ENCODE measurements at regions not wholly inside any gene's neighbourhood (a gene's known extent, or its start where the extent isn't known, plus 50 kb on each side); places are given as distances from the start of the nearest gene placed in this dataset.

DNA sequence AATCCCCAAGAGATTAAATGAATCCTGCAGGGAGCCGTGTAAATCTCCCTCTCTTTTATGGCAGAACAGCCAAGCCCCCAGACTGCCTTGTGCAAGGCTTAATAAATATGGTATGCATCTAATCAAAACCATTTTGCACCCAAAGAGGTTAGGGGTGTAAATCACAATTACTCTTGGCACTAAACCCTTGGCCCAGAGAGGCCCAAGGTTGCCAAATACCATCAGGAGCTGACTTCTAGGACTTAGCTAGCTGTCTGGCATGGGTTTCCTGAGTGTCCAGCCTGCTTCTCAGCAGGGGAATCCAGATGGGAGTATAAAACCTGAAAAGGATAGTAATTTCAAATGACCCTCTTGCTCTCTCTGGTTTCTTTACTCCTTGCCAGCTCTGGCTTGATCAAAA is 610.4 kb downstream of the MED13L start:
- H3K27me3 ChIP-seq (ENCODE audit: control insufficient read depth, insufficient read depth, low read length): no peaks in the 10 kb centered on the region
- no peak for DNase-seq (ENCODE audit: low read depth)
- H3K4me3 ChIP-seq (ENCODE audit: low read depth, low read length): no peak overlapping the region
- H3K36me3 ChIP-seq (ENCODE audit: control insufficient read depth, insufficient read depth, low read length): no peaks in the 10 kb centered on the region
- TF ChIP-seq, protein P1, sequence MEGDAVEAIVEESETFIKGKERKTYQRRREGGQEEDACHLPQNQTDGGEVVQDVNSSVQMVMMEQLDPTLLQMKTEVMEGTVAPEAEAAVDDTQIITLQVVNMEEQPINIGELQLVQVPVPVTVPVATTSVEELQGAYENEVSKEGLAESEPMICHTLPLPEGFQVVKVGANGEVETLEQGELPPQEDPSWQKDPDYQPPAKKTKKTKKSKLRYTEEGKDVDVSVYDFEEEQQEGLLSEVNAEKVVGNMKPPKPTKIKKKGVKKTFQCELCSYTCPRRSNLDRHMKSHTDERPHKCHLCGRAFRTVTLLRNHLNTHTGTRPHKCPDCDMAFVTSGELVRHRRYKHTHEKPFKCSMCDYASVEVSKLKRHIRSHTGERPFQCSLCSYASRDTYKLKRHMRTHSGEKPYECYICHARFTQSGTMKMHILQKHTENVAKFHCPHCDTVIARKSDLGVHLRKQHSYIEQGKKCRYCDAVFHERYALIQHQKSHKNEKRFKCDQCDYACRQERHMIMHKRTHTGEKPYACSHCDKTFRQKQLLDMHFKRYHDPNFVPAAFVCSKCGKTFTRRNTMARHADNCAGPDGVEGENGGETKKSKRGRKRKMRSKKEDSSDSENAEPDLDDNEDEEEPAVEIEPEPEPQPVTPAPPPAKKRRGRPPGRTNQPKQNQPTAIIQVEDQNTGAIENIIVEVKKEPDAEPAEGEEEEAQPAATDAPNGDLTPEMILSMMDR (IDR thresholded peaks at IDR 0.05; ENCODE audit: insufficient read depth, low read length, poor library complexity, severe bottlenecking): no peak

GRCh38 chr12:115666168-115666567 is 611.3 kb downstream of the MED13L start:
- no peak overlapping the region for H3K4me3 ChIP-seq (ENCODE audit: low read depth, low read length)
- TF ChIP-seq, protein P1 (IDR thresholded peaks at IDR 0.05; ENCODE audit: insufficient read depth, low read length, poor library complexity, severe bottlenecking): no peak

DNA sequence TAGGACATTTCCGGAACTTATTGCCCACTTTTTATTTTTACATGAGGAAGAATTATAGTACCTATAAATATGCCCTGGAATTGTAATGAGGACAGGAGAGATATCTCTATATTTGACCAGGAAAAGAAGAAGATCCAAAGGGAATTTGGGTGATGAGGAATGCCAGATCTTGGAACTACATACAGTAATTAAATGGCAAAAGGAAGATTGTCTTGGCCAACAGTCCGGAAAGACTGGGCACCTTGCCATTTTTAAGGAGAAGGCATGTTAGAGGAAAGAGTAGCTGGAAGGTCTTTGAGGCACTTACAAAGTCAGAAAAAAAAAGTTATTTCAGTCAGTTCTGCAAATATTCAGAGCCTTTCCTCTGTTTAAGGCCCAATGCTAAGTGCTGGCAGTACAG is 616.4 kb downstream of the MED13L start:
- Histone ChIP-seq H3K4me3 (ENCODE audit: low read depth, low read length) (no peak overlapping the region), H3K36me3 (ENCODE audit: control insufficient read depth, insufficient read depth, low read length) (no peaks in the 10 kb centered on the region), H3K27me3 (ENCODE audit: control insufficient read depth, insufficient read depth, low read length) (no peaks in the 10 kb centered on the region)
- TF ChIP-seq, protein P1 (IDR thresholded peaks at IDR 0.05; ENCODE audit: insufficient read depth, low read length, poor library complexity, severe bottlenecking): no peak
- DNase-seq (ENCODE audit: low read depth): no peak

More at GRCh38 chr12:115666168-115666567, 611.3 kb downstream of the MED13L start:
- Histone ChIP-seq H3K36me3 (ENCODE audit: control insufficient read depth, insufficient read depth, low read length) (no peaks in the 10 kb centered on the region), H3K27me3 (ENCODE audit: control insufficient read depth, insufficient read depth, low read length) (no peaks in the 10 kb centered on the region)
- no peak for DNase-seq (ENCODE audit: low read depth)

GRCh38 chr12:115660211-115660805 is 617.2 kb downstream of the MED13L start:
- no peak for DNase-seq (ENCODE audit: low read depth)
- TF ChIP-seq, protein P1 (IDR thresholded peaks at IDR 0.05; ENCODE audit: insufficient read depth, low read length, poor library complexity, severe bottlenecking): no peak
- Histone ChIP-seq H3K27me3 (ENCODE audit: control insufficient read depth, insufficient read depth, low read length) (no peaks in the 10 kb centered on the region), H3K4me3 (ENCODE audit: low read depth, low read length) (no peak overlapping the region), H3K36me3 (ENCODE audit: control insufficient read depth, insufficient read depth, low read length) (no peaks in the 10 kb centered on the region)

DNA sequence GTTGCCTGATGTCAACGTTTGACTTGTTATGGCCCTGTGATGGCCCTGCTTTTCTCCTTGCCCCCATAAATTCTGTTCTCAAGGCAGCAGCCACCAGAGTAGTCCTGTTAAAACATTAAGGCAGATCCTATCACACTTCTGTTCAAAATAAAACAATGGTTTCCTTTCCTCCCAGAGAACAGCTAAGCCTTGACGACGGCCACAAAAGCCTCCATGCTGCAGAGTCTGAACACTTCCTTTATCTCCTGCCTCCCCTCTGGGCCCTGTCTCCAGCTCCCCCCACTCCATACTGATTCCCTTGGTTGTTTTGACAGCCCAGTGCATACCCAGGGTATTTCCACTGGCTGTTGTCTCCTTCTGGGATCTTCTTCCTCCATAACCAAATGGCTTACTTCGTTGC is 618.1 kb downstream of the MED13L start:
- H3K36me3 ChIP-seq (ENCODE audit: control insufficient read depth, insufficient read depth, low read length): no peaks in the 10 kb centered on the region
- no peaks in the 10 kb centered on the region for H3K27me3 ChIP-seq (ENCODE audit: control insufficient read depth, insufficient read depth, low read length)
- no peak for DNase-seq (ENCODE audit: low read depth)
- no peak overlapping the region for H3K4me3 ChIP-seq (ENCODE audit: low read depth, low read length)
- TF ChIP-seq, protein P1 (IDR thresholded peaks at IDR 0.05; ENCODE audit: insufficient read depth, low read length, poor library complexity, severe bottlenecking): no peak

Measured in kidney epithelial cell (primary cell).